ENCODE measurements at regions not wholly inside any gene's neighbourhood (a gene's known extent, or its start where the extent isn't known, plus 50 kb on each side); places are given as distances from the start of the nearest gene placed in this dataset.

DNA sequence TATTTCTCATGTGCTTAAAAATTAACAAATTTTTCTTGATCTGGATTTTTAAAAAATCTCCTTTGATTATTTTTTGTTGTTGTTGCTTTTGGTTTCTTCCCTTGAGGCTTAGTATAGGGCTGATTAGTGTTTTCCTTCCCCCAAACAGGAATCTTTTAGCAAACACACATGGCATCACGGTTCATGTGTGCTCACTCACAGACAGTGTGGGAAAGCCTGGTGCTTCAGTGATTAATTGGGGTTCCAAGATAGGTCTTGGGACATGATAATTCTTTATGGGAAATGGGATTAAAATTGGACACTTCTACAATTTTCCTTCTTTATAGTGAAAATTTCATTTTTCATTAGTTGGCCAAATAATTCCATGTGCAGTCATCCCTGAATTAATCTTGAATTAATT is 153.9 kb upstream of the SOX11 start:
- Histone ChIP-seq H3K9me3 (ENCODE audit: low read depth) (no peaks in the 10 kb centered on the region), H3K27me3 (replicated peaks; ENCODE audit: insufficient read depth) (no peaks in the 10 kb centered on the region), H2AFZ (no peak overlapping the region), H3K4me3 (no peak overlapping the region), H3K9me2 (ENCODE audit: insufficient read depth) (no peaks in the 10 kb centered on the region), H3F3A (ENCODE audit: insufficient read depth) (no peaks in the 10 kb centered on the region), H3K4me2 (ENCODE audit: unreplicated experiment) (no peak overlapping the region), H3K36me3 (ENCODE audit: low read depth) (no peaks in the 10 kb centered on the region), H3K27ac (no peak overlapping the region), H3K79me2 (ENCODE audit: insufficient read depth) (no peaks in the 10 kb centered on the region), H3K9ac (no peak overlapping the region), H4K20me1 (ENCODE audit: insufficient read depth) (no peaks in the 10 kb centered on the region), H3K4me1 (ENCODE audit: insufficient read depth) (no peaks in the 10 kb centered on the region)
- no peak for TF ChIP-seq EZH2 (IDR thresholded peaks at IDR 0.05; ENCODE audit: insufficient read depth, poor library complexity, severe bottlenecking)
- no peak for TF ChIP-seq EZH2phosphoT487 (IDR thresholded peaks at IDR 0.05; ENCODE audit: insufficient read depth, low read depth)
- DNase-seq, result no peak
- in situ Hi-C loops (cut with MboI), result no loop called here
- 23 to 27% methylated on average over 1 of the region's 1 CpG for WGBS, 2 experiments (ENCODE audit: low coverage in 1 of 2, low lambda C conversion rate in 2 of 2, missing lambda C conversion rate in 2 of 2)

GRCh38 chr2:5538772-5539171 is 153.4 kb upstream of the SOX11 start:
- no peak for DNase-seq

DNA sequence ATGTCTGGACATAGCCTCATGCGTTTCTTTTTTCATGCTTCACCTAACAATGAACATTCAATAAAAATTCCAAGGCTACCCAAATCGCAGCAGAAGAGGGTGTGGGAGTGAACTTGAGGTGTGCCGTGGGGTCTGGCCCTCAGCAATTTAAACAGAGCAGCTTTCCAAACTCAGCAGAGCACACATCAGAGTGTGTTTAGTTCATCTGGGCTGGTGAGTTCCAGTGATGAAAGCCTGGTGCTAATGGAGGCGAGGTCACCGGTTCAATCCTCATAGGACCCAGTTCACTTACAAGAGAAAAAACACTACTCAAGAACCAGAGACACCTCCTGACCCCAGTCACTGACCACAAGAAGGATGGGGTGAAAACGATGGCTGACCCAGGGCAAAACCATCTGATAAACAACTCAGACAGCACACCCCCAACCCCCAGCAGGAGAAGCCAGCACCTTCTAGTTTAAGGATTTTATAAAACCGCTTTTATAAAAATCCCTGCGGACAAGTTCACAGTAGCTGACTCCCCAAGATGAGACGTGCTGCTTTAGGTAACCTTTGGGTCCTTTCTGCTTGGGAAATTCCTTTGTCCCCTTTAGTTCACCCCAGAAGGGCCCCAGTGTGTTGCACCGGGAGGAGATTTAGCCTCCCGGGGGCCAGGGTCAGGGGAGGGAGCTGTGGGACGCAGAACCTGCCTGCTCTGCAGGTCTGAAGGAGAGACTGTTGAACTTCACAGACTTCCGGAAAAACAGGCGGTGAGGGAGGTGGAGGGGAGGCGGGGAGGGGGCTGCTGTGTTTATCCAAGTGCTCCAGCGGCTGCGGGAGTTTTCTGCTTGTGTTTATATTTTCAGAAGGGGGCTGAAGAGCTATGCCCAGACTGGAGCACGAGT is 152.7 kb upstream of the SOX11 start:
- no peaks in the 10 kb centered on the region for H3K4me1 ChIP-seq (ENCODE audit: insufficient read depth)
- H3K27ac ChIP-seq, result no peak overlapping the region
- no peak overlapping the region for H3K4me3 ChIP-seq
- TF ChIP-seq EZH2 (IDR thresholded peaks at IDR 0.05; ENCODE audit: insufficient read depth, poor library complexity, severe bottlenecking), result no peak
- TF ChIP-seq EZH2phosphoT487 (IDR thresholded peaks at IDR 0.05; ENCODE audit: insufficient read depth, low read depth), result no peak
- in situ Hi-C loops (cut with MboI), result no loop called here
- H2AFZ ChIP-seq, result no peak overlapping the region
- 22 to 23% methylated on average over 17 to 18 of the region's 18 CpGs for WGBS, 2 experiments (ENCODE audit: low coverage in 1 of 2, low lambda C conversion rate in 2 of 2, missing lambda C conversion rate in 2 of 2)
- DNase-seq, result no peak
- no peaks in the 10 kb centered on the region for H3F3A ChIP-seq (ENCODE audit: insufficient read depth)
- no peak overlapping the region for H3K9ac ChIP-seq
- H3K4me2 ChIP-seq (ENCODE audit: unreplicated experiment), result no peak overlapping the region
- H3K36me3 ChIP-seq (ENCODE audit: low read depth), result no peaks in the 10 kb centered on the region
- H3K27me3 ChIP-seq (replicated peaks; ENCODE audit: insufficient read depth), result no peaks in the 10 kb centered on the region
- H3K9me3 ChIP-seq (ENCODE audit: low read depth), result no peaks in the 10 kb centered on the region
- H4K20me1 ChIP-seq (ENCODE audit: insufficient read depth), result no peaks in the 10 kb centered on the region
- no peaks in the 10 kb centered on the region for H3K9me2 ChIP-seq (ENCODE audit: insufficient read depth)
- no peaks in the 10 kb centered on the region for H3K79me2 ChIP-seq (ENCODE audit: insufficient read depth)

More at GRCh38 chr2:5538772-5539171, 153.4 kb upstream of the SOX11 start:
- H2AFZ ChIP-seq, result no peak overlapping the region
- H3K9ac ChIP-seq, result no peak overlapping the region
- H3K4me3 ChIP-seq, result no peak overlapping the region
- no peaks in the 10 kb centered on the region for H4K20me1 ChIP-seq (ENCODE audit: insufficient read depth)
- no peak overlapping the region for H3K27ac ChIP-seq
- H3K36me3 ChIP-seq (ENCODE audit: low read depth), result no peaks in the 10 kb centered on the region
- no peaks in the 10 kb centered on the region for H3K4me1 ChIP-seq (ENCODE audit: insufficient read depth)
- H3K9me3 ChIP-seq (ENCODE audit: low read depth), result no peaks in the 10 kb centered on the region
- in situ Hi-C loops (cut with MboI), result no loop called here
- no peaks in the 10 kb centered on the region for H3K79me2 ChIP-seq (ENCODE audit: insufficient read depth)
- no peak overlapping the region for H3K4me2 ChIP-seq (ENCODE audit: unreplicated experiment)
- H3F3A ChIP-seq (ENCODE audit: insufficient read depth), result no peaks in the 10 kb centered on the region
- H3K9me2 ChIP-seq (ENCODE audit: insufficient read depth), result no peaks in the 10 kb centered on the region
- 35 to 43% methylated on average over 8 of the region's 8 CpGs for WGBS, 2 experiments (ENCODE audit: low coverage in 1 of 2, low lambda C conversion rate in 2 of 2, missing lambda C conversion rate in 2 of 2)
- H3K27me3 ChIP-seq (replicated peaks; ENCODE audit: insufficient read depth), result no peaks in the 10 kb centered on the region
- TF ChIP-seq EZH2phosphoT487 (IDR thresholded peaks at IDR 0.05; ENCODE audit: insufficient read depth, low read depth) (no peak), EZH2 (IDR thresholded peaks at IDR 0.05; ENCODE audit: insufficient read depth, poor library complexity, severe bottlenecking) (no peak)

DNA sequence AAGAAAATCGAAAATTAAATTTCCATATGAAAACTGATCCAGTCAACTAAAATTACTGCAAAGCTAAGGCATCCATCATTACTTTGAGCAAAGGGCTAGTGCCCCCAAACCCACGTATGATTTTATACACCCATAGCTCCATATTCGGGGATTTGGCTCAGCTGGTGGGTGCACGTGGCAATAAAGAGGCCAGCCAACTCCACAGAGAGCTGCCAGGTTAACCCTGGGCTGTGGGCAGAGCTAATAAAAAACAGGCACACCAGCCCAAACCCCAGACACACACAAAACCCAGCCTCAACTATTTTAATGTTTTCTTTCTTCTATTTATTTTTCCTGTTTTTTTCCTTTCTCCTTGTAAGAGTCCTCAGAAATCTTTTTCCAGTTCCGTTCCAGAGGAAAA is 151.3 kb upstream of the SOX11 start:
- Histone ChIP-seq H3K27ac (no peak overlapping the region), H3F3A (ENCODE audit: insufficient read depth) (no peaks in the 10 kb centered on the region), H3K4me3 (no peak overlapping the region), H3K36me3 (ENCODE audit: low read depth) (no peaks in the 10 kb centered on the region), H2AFZ (no peak overlapping the region), H3K9ac (no peak overlapping the region), H3K9me3 (ENCODE audit: low read depth) (no peaks in the 10 kb centered on the region), H4K20me1 (ENCODE audit: insufficient read depth) (no peaks in the 10 kb centered on the region), H3K4me1 (ENCODE audit: insufficient read depth) (no peaks in the 10 kb centered on the region), H3K27me3 (replicated peaks; ENCODE audit: insufficient read depth) (no peaks in the 10 kb centered on the region), H3K9me2 (ENCODE audit: insufficient read depth) (no peaks in the 10 kb centered on the region), H3K79me2 (ENCODE audit: insufficient read depth) (no peaks in the 10 kb centered on the region), H3K4me2 (ENCODE audit: unreplicated experiment) (no peak overlapping the region)
- WGBS, 2 experiments (ENCODE audit: low coverage in 1 of 2, low lambda C conversion rate in 2 of 2, missing lambda C conversion rate in 2 of 2), result 0 to 2% methylated on average over 5 of the region's 5 CpGs
- DNase-seq, result no peak
- in situ Hi-C loops (cut with MboI), result no loop called here
- TF ChIP-seq EZH2 (IDR thresholded peaks at IDR 0.05; ENCODE audit: insufficient read depth, poor library complexity, severe bottlenecking), result no peak
- TF ChIP-seq EZH2phosphoT487 (IDR thresholded peaks at IDR 0.05; ENCODE audit: insufficient read depth, low read depth), result no peak

All from GM23248 (cell line).